ENCODE measurements at regions not wholly inside any gene's neighbourhood (a gene's known extent, or its start where the extent isn't known, plus 50 kb on each side); places are given as distances from the start of the nearest gene placed in this dataset.

- no peaks in the 10 kb centered on the region for H3K27me3 ChIP-seq (ENCODE audit: insufficient read depth, low read length)
- H3K4me2 ChIP-seq (ENCODE audit: low read length) = no peak overlapping the region
- H3K9me3 ChIP-seq (ENCODE audit: control insufficient read depth in 1 of 2, insufficient read depth in 1 of 2, low read depth in 1 of 2, low read length in 2 of 2) = no peaks in the 10 kb centered on the region
- ChIA-PET RAD21 (ENCODE audit: low non-redundant PET in 1 of 2, low total read pairs in 2 of 2, uncharacterized antibody in 2 of 2, unreplicated experiment in 2 of 2) (no interaction called here), POLR2A (no interaction called here), CTCF (no interaction called here)
- no peak overlapping the region for H3K9ac ChIP-seq (ENCODE audit: low read length)
- H4K20me1 ChIP-seq (ENCODE audit: insufficient read depth) = no peaks in the 10 kb centered on the region
- H2AFZ ChIP-seq (ENCODE audit: low read depth, low read length, poor library complexity, severe bottlenecking) = no peak overlapping the region
- H3K4me1 ChIP-seq (ENCODE audit: control insufficient read depth in 1 of 2, insufficient read depth in 2 of 2, low read length in 2 of 2) = peaks cover 0 to 4% of the 10 kb centered on the region in 2 experiments
- no peak overlapping the region for H3K27ac ChIP-seq (ENCODE audit: low read depth, low read length)
- ATAC-seq = no peak
- no peak overlapping the region for H3K4me3 ChIP-seq (replicated peaks in 1 of 2; ENCODE audit: low read depth in 1 of 2, low read length in 2 of 2)
- no peak for TF ChIP-seq ZFX (IDR thresholded peaks at IDR 0.05)
- no peak for TF ChIP-seq CTCF (IDR thresholded peaks at IDR 0.05 in 2 of 3, conservative IDR thresholded peaks at IDR 0.05 in 1 of 3; ENCODE audit: borderline replicate concordance in 1 of 3, insufficient read depth in 1 of 3, low read depth in 2 of 3, low read length in 2 of 3)
- TF ChIP-seq TCF7L2 (IDR thresholded peaks at IDR 0.05; ENCODE audit: borderline replicate concordance, extremely low read depth, insufficient read depth, insufficient read length) = no peak
- intact Hi-C loops (cut with micrococcal nuclease) = no loop called here
- H3K9me2 ChIP-seq (ENCODE audit: insufficient read depth) = no peaks in the 10 kb centered on the region
- no TSS peak for BruUV-seq (replicated peaks)
- H3K36me3 ChIP-seq (ENCODE audit: control insufficient read depth in 1 of 2, insufficient read depth in 2 of 2, low read length in 2 of 2) = no peaks in the 10 kb centered on the region
- DNase-seq (ENCODE audit: low read depth, low spot score) = no peak
- H3K79me2 ChIP-seq (ENCODE audit: insufficient read depth, low read length) = no peaks in the 10 kb centered on the region
Measured at GRCh38 chr9:129449066-129449465, 171.8 kb downstream of the C9orf50 start.

GRCh38 chr9:129446828-129447550 lies 173.9 kb downstream of the C9orf50 start:
- Histone ChIP-seq H3K27me3 (ENCODE audit: insufficient read depth, low read length) (no peaks in the 10 kb centered on the region), H3K4me2 (ENCODE audit: low read length) (no peak overlapping the region), H2AFZ (ENCODE audit: low read depth, low read length, poor library complexity, severe bottlenecking) (no peak overlapping the region), H3K9me3 (ENCODE audit: control insufficient read depth in 1 of 2, insufficient read depth in 1 of 2, low read depth in 1 of 2, low read length in 2 of 2) (no peaks in the 10 kb centered on the region), H3K27ac (ENCODE audit: low read depth, low read length) (no peak overlapping the region), H4K20me1 (ENCODE audit: insufficient read depth) (no peaks in the 10 kb centered on the region), H3K9ac (ENCODE audit: low read length) (no peak overlapping the region), H3K9me2 (ENCODE audit: insufficient read depth) (no peaks in the 10 kb centered on the region), H3K79me2 (ENCODE audit: insufficient read depth, low read length) (no peaks in the 10 kb centered on the region), H3K4me1 (ENCODE audit: control insufficient read depth in 1 of 2, insufficient read depth in 2 of 2, low read length in 2 of 2) (peaks cover 11 to 19% of the 10 kb centered on the region in 2 experiments), H3K4me3 (replicated peaks in 1 of 2; ENCODE audit: low read depth in 1 of 2, low read length in 2 of 2) (no peak overlapping the region), H3K36me3 (ENCODE audit: control insufficient read depth in 1 of 2, insufficient read depth in 2 of 2, low read length in 2 of 2) (no peaks in the 10 kb centered on the region)
- RAD21 ChIA-PET (ENCODE audit: low non-redundant PET in 1 of 2, low total read pairs in 2 of 2, uncharacterized antibody in 2 of 2, unreplicated experiment in 2 of 2) = no interaction called here
- CTCF ChIA-PET = no interaction called here
- POLR2A ChIA-PET = interaction anchor here (0.8 to 1.6 kb wide), 2 partner anchors 14 to 269 kb away, joined by 3 to 4 read pairs; partner anchors contain the start of gene IER5L
- ATAC-seq (no peak), DNase-seq (ENCODE audit: low read depth, low spot score) (no peak)
- TF ChIP-seq EZH2 (IDR thresholded peaks at IDR 0.05) = no peak
- no peak for TF ChIP-seq REST (IDR thresholded peaks at IDR 0.05; ENCODE audit: low read depth)
- no peak for TF ChIP-seq SP1 (IDR thresholded peaks at IDR 0.05; ENCODE audit: low read depth)
- TF ChIP-seq ATF3 (IDR thresholded peaks at IDR 0.05) = no peak
- no peak for TF ChIP-seq CBX3 (IDR thresholded peaks at IDR 0.05; ENCODE audit: low read depth)
- no peak for TF ChIP-seq ZBTB33 (IDR thresholded peaks at IDR 0.05; ENCODE audit: extremely low read depth, insufficient replicate concordance, low read length)
- no TSS peak for BruUV-seq (replicated peaks)
- intact Hi-C loops (cut with micrococcal nuclease) = no loop called here
